Activated naive CD4-positive, alpha-beta T cell (primary cell): ENCODE measurements at regions not wholly inside any gene's neighbourhood (a gene's known extent, or its start where the extent isn't known, plus 50 kb on each side); places are given as distances from the start of the nearest gene placed in this dataset.
"Not testable (repeated sequence)": the region's sequence is repeated elsewhere in the genome, so short reads cannot be mapped to it uniquely, and the experiment has no call there.

ENCODE experiments used
- DNase-seq, 4 experiments: peaks; one replicate each; lab custom pipeline; 2025; lab: John Stamatoyannopoulos, UW

DNA sequence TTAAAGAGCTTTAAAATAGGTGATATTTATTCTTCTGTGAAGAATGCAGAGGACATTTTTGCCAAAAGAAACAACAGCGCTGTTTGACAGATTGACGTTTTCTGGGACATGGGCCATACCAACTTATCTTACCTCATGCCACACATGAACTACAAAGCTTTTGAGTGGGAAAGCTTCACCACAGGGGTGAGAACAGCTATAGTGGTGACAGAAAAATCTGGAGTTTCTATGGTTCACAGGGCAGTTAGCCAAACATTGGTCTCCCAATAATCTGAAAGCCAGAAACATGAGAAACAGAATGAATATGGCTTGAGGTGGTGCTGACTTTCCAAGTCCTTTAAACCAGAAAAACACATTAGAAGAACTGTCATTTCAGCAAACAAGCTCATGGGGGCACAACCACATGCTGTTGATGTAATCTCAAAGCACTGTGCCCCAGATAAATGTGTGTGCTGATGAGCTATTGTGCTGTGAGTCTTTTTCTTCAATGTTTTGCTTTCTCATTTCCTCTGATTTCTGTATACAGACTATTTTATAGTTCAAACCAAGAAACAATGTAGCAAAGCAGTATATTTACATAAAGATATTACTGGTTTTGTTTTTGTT, 905.4 kb downstream of the SLC16A7 start:
- no peak for DNase-seq

DNA sequence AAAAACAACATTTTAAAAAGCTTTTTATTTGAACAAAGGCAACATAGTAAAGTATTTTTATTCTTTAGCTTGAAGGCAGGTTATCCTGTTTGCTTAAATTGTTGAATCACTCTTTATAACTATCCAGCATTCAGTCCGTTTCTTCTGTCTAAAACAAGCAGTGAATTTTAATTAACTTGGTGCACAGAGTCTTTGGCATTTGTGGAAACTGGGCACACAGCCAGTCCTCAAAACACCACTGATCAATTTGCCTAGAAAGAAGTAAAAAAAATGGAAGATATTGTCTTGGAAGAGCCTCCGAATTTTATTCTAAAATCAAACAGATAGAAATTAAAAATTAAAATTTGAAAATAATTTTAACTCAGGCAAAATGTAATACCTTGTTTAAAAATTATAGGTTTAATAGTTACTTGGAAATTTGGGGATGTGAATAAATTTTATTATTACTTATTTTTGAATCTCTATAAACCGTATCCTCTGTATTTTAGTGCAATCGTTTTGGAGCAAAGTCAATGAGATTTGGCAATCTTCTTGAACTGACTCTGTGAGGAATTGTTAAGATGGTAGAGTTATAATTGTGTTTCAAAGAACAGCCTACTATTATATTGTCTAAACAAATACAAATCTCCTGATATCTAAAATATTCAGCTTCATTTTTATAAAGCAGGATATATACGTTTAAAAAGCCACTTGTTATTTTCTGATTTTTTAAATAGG, 927.0 kb downstream of the SLC16A7 start:
- no peak for DNase-seq

DNA sequence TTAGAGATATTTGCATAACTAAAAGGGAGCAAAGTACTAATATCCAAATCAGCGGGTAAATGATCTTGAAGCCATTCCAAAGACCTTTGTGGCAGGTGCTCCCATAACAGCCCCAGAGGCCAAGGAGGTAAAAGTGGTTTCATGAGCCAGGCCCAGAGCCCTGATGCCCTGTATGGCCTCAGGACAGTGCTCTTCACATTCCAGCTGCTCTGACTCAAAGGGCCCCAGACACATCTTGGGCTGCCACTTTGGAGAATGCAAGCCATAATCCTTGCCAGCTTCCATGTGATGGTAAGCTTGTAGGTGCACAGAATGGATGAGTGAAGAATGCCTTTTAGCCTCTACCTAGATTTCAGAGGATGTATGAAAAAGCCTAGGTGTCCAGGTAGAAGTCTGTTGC, 933.4 kb downstream of the SLC16A7 start:
- DNase-seq, result no peak

DNA sequence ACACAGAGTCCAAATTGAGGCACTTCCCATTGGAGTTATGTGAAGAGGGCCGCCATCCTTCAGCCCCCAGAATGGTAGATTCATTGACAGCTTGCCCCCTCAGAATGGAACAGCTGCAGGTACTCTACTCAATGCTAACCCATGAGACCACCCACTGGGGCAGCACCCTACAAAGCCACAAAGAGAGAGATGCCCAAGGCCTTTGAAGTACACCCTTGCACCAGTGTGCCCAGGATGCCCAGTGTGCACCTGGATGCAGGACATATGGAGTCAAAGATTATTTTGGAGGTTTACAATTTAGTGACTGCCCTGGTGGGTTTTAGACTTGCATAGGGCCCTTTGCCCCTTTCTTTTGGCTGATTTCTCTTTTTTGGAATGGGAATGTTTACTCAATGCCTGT, 933.9 kb downstream of the SLC16A7 start:
- DNase-seq, result no peak

DNA sequence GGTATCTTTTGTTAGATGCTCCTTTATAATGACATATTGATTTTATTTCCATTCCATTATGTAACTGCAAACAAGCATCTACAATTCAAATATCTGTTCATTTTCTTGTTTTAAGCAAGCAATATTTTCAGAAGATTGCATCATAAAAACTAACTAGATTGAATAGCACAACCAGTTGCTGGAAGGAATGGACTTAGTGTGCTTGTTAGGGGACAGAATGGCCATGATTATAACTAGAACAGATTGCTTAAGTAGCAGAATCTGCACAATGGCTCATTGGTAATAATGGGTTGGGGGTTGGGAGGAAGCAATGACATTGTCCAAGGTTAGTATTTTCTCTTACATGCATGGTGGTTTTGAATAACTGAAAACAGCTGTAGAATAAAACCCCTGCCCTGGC, 939.5 kb downstream of the SLC16A7 start:
- DNase-seq, result no peak

DNA sequence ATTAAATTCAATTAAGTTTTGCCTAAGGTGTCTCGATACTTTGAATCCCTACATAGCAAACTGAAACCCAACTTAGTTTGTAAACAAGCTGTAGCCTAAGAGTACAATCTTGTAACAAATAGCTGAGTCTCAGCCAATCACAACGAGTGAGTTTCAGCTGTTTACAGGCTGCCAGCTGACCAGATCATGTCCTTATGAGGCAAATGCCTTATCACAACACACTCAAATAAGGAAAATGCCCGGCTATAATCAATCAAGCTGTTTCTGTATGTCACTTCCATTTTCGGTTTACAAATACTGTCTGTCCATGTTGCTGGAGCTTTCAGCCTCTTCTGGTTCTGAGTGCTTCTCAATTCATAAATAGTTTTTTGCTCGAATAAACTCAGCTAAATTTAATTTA, 943.8 kb downstream of the SLC16A7 start:
- no peak for DNase-seq

DNA sequence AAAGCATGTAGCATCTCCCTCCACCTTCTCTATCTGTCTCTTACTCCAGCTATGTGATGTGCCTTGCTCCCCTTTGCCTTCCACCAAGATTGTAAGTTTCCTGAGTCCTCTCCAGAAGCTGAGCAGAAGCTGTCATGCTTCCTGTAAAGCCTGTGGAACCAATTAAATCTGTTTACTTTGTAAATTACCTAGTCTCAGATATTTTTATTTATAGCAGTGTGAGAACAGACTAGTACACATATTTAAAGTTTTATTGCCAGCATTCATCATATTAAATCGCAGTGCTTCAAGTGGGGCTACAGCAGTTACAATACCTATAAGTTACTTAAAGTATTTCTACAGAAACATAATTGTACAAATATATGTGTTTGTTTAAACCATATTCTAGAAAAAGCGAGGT, 973.1 kb downstream of the SLC16A7 start:
- no peak for DNase-seq

DNA sequence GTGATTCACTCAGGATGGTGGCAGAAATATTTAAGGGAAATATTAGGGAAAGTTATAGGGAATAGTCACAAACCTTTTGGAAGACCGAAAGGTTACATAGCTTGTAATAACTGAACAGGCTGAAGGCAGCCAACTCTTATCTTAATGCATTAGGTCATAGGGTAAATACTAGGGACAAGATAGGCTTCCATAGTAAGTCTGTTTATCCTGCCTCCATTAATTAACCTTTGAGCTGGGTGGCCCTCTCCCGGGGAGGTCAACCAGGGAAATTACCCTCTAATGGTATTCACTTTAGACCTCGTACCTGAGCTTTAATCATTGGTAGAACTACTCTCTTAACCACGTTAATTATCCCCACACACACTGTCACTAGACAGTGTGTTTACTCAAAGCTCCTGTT, 981.8 kb downstream of the SLC16A7 start:
- DNase-seq, result no peak

DNA sequence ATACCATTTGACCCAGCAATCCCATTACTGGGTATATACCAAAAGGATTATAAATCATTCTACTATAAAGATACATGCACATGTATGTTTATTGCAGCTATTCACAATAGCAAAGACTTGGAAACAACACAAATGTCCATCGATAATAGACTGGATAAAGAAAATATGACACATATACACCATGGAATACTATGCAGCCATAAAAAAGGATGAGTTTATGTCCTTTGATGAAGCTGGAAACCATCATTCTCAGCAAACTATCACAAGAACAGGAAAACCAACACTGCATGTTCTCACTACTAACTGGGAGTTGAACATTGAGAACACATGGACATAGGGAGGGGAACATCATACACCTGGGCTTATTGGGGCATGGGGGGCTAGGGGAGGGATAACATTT, 991.8 kb downstream of the SLC16A7 start:
- DNase-seq, result not testable (repeated sequence)

DNA sequence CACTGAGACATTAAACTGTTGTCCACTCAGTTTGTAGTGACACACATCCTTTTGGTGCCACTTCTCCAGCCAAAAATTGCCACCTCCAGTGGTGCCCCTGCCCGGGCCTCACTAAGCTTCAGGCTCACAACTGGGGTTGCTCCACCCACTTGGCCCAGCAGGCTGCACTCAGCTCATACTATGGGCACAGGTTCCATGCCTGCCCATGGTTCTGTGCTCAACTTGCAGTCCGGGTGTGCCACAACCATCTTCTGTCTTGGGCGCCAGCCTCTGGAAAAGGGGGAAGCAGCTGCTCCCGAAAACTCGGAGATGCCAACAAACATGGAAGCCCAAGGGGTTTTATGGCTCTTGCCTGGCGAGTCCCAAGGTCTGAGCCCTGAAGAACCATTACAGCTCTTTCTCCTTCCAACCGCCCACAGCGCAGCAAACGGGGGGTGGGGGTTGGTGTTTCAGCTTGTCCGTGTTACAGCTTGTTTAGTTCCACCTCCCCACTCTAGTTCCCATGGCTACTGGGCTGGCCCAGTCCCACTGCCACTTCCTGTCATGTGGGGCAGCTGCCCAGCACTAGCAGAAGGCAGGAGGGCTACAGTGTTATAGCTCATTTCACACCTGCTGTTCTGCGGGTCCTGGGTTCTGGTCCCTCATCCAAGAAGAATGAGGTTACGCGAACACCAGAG, 998.3 kb downstream of the SLC16A7 start:
- no peak for DNase-seq

DNA sequence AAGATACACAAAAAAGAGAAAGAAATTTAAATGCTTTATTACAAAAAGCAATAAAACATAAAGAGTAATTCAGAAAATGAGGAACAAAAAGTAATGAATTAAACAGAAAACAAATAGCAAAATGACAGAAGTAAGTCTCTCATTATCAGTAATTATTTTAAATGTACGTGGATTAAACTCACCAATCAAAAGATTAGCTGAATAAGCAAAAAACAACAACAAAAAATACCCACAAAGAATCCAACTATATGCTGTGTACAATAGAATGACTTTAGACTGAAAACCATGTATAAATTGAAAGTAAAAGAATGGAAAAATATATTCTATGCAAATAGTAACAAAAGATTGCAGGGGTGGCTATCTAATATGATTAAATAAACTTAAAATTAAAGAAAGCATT, 1006.8 kb downstream of the SLC16A7 start:
- no peak for DNase-seq

DNA sequence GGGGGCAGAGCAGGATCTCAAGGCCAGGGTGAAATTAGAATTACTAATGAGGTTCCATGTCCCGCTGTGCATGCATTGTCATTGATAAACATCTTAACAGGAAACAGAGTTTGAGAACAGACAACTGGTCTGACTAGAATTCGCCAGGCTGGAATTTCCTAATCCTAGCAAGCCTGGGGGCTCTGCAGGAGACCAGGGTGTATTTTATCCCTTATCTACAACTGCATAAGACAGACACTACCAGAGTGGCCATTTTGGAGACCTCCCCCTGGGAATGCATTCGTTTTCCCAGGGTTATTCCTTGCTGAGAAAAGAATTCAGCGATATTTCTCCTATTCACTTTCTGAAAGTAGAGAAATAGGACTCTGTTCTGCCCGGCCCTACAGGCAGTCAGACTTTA, 1007.6 kb downstream of the SLC16A7 start:
- DNase-seq, result not testable (repeated sequence)

DNA sequence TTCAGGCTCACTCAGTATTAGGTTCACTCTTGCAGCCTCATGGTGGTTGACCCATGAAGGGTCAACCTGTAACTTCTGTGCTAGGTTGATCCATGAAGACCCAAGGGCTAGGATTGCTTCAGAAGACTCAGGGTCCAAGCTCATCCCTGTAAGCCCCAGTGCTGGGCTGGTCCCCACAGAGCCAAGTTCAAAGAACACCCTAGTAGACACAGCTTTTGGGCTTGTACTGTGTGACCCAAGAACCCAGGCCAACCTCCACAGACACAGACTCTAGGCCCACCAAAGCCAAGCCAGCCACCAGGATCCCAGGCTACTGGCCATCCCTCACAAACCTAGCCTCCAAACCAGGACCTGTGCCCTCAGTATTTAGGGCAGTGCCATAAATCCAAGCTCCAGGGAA, 1020.6 kb downstream of the SLC16A7 start:
- no peak for DNase-seq

DNA sequence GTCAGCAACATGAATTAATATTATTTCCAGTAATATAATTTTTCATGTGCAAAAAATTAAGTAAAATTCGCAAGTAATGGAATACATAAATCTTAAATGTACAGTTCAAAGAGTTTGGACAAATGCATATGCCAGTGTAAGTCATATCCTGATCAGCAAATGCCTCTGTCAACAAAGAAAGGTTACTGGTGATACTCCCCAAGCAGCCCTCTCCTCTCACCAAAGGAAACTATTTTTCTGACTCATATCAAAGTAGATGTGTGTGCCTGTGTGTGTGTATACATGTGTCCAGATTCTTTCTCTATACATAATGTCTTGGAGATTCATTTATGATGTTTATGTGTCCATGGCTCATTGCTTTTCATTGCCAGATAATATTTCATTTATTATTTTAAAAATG, 1035.0 kb downstream of the SLC16A7 start:
- no peak for DNase-seq

DNA sequence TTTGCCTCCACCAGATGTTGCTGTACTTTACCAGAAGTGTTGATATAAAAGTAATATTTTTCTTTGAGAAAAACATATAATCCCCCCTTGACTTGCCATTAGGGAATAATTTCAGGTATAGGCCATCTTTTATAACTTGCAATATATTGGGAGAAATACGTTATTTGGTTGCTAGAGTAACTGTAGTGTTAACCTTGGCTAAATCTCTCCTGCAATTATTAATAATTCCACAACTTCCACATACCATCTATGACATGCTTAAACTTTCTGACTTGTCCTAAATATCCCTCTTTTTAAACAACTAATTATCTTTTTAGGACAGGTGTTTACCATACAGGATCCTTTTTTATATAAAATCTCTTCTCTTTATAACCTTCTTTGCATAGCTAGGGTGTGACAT, 1048.2 kb downstream of the SLC16A7 start:
- DNase-seq, result no peak

DNA sequence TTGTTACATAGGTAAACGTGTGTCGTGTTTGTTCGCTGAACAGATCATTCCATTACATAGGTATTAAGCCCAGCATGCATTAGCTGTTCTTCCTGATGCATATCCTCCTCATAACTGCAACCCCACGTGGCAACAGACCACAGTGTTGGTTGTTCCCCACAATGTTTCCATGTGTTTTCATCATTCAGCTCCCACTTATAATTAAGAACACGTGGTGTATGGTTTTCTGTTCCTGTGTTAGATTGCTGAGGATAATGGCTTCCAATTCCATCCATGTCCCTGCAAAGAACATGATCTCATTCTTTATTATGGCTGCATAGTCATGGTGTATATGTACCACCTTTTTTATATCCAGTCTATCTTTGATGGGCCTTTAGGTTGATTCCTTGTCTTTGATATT, 1071.1 kb downstream of the SLC16A7 start:
- DNase-seq, result no peak

DNA sequence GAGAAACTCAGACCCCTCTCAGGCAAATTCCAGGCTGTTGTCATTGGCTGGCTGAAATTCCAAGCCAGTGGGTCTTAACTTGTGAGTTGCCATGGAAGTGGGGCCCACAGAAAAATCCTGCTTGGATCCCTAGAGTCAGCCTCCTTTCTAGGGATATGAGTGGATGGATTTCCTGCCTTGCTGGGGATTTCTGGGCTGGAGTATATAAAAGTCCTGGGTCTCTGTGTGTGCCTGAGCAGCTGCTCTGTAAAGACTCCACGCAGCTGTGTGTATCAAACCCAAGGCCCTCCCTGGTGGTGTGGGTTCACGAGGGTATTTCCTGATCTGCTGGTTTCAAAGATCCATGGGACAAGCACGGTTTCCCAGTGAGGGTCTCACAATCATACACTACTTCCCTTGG, 1077.1 kb downstream of the SLC16A7 start:
- DNase-seq, result no peak

DNA sequence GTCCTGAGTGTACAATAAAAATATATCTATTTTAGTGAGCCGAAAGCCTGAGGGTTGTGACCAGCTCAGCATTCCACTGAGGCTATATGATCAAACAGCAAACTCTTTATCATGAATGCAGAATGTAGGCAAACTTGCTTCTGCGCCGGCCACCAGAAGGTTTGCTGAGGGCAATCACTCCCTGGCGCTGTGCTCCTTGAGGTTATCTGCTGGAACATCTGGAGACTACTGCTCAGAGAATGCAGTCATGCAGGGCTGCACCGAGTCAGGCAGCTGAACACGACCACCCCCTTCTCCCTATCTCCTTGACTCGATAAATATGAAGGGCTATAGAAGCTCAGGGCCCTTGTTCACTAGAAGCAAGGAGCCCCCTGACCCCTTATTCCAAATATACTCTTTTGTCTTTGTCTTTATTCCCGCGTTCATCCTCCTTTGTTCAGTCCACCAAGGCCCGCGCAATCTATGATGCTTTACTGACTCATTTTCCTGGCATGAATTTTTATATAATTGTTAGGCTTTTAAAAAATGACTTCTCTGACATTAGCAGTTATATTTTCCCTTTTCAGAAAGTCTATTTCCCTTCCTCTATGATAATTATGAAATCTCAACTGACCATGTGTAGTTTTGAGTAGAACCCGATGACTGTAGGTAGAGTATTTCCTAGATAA, 1089.3 kb downstream of the SLC16A7 start:
- DNase-seq, result no peak

DNA sequence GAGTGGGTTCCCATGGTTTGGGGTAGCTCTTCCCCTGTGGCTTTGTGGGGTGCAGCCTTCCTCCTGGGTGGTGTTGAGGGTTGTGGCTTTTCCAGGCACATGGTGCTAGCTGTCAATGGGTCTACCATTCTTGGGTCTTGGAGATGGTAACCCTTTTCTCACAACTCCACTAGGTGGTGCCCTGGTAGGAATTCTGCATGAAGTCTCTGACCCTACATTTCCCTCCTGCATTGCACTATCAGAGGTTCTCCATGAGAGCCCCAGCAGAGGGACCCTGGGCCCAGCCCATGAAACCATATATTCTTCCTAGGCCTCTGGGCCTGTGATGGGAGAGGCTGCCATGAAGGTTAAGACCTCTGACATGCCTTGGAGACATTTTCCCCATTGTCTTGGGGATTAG, 1093.3 kb downstream of the SLC16A7 start:
- no peak for DNase-seq

DNA sequence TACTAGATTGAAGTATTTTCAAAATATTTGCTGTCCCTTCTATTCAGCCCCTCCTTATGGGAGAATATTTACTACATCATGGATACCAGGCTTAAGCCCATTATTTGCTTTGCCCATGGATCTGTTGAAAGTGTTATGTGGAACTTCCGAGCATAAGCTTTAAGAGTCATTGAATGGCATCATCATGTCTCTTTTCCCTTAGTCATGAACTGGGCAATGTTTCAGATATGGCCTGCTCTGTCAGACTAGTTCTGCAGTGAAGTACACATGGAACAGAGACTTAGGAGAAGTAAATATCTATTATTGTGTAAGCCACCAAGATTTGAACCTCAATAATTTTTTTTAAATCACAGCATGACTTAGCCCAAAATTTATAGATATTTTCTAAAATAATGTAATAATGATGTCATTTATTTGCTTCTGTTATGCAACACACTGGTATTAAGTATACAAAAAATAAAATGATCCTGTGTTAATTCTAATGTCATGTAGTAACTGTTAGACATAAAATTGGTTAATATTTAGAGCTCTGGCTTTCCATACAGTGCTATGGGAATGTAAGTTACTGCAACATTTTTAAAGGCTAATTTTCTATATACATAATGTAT, 1097.3 kb downstream of the SLC16A7 start:
- DNase-seq, result no peak

DNA sequence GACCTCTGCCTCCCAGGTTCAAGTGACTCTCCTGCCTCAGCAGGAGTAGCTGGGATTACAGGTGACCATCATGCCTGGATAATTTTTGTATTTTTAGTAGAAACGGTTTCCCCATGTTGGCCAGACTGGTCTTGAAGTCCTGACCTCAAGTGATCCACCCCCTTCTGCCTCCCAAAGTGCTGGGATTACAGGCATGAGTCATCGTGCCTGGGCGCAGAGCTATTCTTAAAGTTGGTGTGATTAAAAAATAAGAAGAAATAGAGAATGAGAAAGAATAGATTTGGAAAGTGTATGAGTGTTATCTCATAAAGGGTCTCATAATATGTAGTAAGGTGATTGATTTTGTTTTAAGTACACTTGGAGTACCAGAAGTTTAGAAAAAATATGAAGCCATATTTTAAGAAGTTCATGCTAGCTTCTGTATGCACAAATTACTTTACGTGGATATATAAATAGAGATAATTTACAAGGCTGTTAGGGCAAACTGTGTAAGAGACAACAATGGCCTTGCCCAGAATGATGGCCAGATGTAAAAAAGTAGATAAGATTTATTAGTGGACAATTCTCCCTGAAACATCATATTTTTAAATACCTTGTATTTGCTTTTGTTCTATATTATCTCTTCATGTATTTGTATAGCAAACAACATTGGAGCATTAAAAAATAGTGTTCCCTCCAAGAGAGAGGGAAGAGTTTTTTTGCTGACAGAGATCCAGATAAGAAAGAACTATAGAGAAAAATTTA, 1108.5 kb downstream of the SLC16A7 start:
- no peak for DNase-seq

DNA sequence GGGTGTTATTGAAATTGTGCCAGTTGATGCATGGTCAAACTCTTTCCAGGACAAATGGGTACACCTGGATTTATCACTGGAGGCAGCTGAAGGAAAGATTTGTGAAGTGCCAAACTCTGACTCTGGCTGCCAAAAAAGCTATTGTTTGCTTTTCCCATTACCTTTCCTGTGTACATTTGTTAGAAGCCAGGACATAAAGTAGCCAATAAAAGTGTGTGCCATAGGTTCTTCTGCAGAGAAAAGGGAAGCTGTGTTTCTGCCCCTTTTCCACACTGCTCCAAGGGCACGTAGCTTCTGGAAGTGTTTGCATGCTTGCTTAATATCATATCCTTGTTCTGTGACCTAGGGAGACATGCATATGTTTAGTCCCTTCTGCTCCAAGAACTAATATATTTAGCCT, 1114.4 kb downstream of the SLC16A7 start:
- no peak for DNase-seq
